BJ (cell line): ENCODE measurements at regions not wholly inside any gene's neighbourhood (a gene's known extent, or its start where the extent isn't known, plus 50 kb on each side); places are given as distances from the start of the nearest gene placed in this dataset.

Source experiments
- CTCF ChIA-PET: fragments of 350-600 bp; formaldehyde crosslinking; extraction: SDS; loops from one replicate; lab custom pipeline; 2021; ENCODE audit warnings: antibody characterized with exemption, inconsistent platforms; lab: Yijun Ruan, JAX
- POLR2A ChIA-PET: fragments of 300-600 bp; sonication (Branson Sonifier 250); formaldehyde crosslinking; extraction: SDS; loops from one replicate; lab custom pipeline; 2021; ENCODE audit warnings: antibody characterized with exemption; lab: Charles Lee
- DNase-seq: peaks from one replicate; pipeline ENCODE4 v3.0.0-alpha.2; 2011; ENCODE audit warnings: low read depth
- H3K27me3 ChIP-seq: 2 replicates; pipeline ENCODE4 v1.6.0; 2011; ENCODE audit warnings: low read length; ENCODE audit not compliant: control insufficient read depth, insufficient read depth
- H3K36me3 ChIP-seq: 2 replicates; pipeline ENCODE4 v1.5.1; 2011; ENCODE audit warnings: low read length; ENCODE audit not compliant: control insufficient read depth, insufficient read depth
- H3K4me3 ChIP-seq: 2 replicates; pipeline ENCODE4 v1.5.1; 2011; ENCODE audit warnings: low read depth, mild to moderate bottlenecking, control low read depth, low read length
- TF ChIP-seq, protein P1 (sequence below): IDR thresholded peaks from 2 replicates; pipeline ENCODE4 v1.5.1; 2011; ENCODE audit warnings: low read depth, mild to moderate bottlenecking, control low read depth, inconsistent platforms, low read length, moderate library complexity; ENCODE audit not compliant: insufficient read depth

DNA sequence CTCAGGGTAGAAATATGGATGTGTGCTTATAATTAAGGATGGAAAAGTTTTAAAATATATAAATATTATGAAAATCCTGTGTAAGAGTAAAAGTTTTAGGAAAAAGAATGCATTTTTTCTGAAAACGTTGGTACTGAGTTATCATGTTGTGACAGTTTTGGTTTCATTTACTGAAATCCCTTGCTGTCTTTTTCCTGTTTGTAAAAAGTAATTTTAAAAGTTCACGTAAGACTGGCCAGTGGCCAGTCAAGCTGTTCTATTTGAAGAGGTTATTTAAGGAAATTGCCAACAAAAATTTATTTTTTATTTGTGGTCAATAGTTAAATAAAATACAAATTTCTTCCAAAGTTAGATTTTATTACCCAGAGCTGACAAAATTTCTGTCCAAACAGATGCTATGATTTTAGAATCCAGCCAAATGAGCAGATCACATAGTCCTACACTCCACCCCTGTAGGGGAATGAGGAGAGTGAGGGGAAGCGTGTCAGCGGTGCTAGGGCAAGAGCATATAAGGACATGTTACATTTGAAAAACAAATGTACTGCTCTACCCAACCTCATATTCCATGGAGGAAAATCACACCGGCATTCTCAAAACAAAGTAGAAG, 297.8 kb upstream of the TFPI start:
- POLR2A ChIA-PET: no interaction called here
- Histone ChIP-seq H3K4me3 (no peak overlapping the region), H3K36me3 (no peaks in the 10 kb centered on the region), H3K27me3 (no peaks in the 10 kb centered on the region)
- no peak for DNase-seq
- TF ChIP-seq, protein P1, sequence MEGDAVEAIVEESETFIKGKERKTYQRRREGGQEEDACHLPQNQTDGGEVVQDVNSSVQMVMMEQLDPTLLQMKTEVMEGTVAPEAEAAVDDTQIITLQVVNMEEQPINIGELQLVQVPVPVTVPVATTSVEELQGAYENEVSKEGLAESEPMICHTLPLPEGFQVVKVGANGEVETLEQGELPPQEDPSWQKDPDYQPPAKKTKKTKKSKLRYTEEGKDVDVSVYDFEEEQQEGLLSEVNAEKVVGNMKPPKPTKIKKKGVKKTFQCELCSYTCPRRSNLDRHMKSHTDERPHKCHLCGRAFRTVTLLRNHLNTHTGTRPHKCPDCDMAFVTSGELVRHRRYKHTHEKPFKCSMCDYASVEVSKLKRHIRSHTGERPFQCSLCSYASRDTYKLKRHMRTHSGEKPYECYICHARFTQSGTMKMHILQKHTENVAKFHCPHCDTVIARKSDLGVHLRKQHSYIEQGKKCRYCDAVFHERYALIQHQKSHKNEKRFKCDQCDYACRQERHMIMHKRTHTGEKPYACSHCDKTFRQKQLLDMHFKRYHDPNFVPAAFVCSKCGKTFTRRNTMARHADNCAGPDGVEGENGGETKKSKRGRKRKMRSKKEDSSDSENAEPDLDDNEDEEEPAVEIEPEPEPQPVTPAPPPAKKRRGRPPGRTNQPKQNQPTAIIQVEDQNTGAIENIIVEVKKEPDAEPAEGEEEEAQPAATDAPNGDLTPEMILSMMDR: no peak
- CTCF ChIA-PET: no interaction called here

DNA sequence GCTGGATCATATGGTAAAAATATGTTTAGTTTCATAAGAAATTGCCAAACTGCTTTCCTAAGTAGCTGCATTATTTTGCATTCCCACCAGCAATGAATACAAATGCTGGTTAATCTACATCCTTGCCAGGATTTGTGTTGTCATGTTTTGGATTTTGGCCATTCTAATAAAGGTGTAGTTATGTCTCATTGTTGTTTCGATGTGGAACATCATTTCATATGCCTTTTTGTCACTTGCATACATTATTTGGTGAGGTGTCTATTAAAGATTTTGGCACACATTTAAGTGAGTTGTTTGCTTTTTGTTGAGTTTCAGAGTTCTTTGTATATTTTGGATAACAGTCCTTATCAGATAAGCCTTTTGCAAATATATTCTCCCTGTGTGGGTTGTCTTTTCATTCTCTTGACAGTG, 299.2 kb upstream of the TFPI start:
- ChIA-PET CTCF (interaction anchor here (0.6 kb wide), 1 partner anchor 267 kb away, joined by 3 read pairs; no protein-coding TSS in a partner anchor), POLR2A (no interaction called here)
- Histone ChIP-seq H3K4me3 (no peak overlapping the region), H3K36me3 (no peaks in the 10 kb centered on the region), H3K27me3 (no peaks in the 10 kb centered on the region)
- DNase-seq: no peak
- TF ChIP-seq, protein P1: no peak

DNA sequence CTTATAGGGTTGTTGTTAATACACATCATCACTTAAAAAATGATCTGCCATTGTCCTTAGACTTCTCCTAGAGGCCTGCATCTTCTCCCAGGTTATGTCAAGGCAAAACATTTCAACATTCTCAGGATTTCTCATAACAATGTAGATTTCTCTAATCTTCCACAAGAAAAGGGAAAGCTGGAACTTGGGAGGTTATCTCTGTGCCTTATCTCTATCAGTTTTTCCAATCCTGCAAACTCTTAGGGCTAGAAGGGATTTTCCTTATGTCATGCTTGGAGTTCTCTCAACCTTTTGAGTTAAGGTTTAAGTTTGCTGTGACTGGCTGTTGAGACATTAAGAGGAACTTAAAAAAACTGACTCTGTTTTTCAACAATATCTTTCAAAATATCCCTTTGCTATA, 300.6 kb upstream of the TFPI start:
- Histone ChIP-seq H3K36me3 (no peaks in the 10 kb centered on the region), H3K27me3 (no peaks in the 10 kb centered on the region), H3K4me3 (no peak overlapping the region)
- ChIA-PET CTCF (interaction anchor here (1.1 kb wide), 1 partner anchor 11 kb away, joined by 4 read pairs; no protein-coding TSS in a partner anchor), POLR2A (interaction anchor here (0.7 kb wide), 1 partner anchor 1128 kb away, joined by 17 read pairs; no protein-coding TSS in a partner anchor)
- DNase-seq: no peak
- TF ChIP-seq, protein P1: no peak

DNA sequence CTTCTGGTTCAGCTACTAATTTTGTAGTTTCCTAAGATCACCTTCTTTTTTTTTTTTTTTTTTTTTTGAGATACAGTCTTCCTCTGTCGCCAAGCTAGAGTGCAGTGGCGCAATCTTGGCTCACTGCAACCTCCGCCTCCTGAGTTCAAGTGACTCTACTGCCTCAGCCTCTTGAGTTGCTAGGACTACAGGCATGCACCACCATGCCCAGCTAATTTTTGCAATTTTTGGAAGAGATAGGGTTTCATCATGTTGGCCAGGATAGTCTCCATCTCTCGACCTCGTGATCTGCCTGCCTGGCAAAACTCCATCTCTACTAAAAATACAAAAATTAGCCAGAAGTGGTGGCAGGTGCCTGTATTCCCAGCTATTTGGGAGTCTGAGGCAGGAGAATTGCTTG, 301.5 kb upstream of the TFPI start:
- H3K36me3 ChIP-seq: no peaks in the 10 kb centered on the region
- CTCF ChIA-PET: interaction anchor here (0.7 kb wide), 1 partner anchor 513 kb away, joined by 3 read pairs; no protein-coding TSS in a partner anchor
- H3K4me3 ChIP-seq: no peak overlapping the region
- POLR2A ChIA-PET: interaction anchor here (0.7 kb wide), 1 partner anchor 1129 kb away, joined by 17 read pairs; no protein-coding TSS in a partner anchor
- TF ChIP-seq, protein P1: no peak
- no peaks in the 10 kb centered on the region for H3K27me3 ChIP-seq
- DNase-seq: no peak

DNA sequence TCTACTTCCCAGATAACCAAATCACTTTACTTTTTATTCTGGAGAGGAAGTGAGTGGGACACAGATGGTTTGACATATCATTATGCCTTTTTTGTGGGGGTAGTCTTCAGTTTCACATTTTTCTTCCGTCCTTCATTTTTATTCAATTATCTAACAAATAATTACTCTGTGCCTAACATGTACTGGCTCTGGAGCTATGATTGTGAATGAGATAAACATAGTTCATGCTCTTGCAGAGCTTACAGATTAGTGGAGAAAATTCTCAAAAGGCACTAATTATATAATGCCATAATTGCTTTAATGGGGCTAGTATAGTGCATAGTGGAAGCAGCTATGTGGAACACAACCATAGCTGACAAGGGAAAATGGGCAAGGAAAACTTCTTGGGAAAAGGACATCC, 303.6 kb upstream of the TFPI start:
- Histone ChIP-seq H3K27me3 (no peaks in the 10 kb centered on the region), H3K36me3 (no peaks in the 10 kb centered on the region), H3K4me3 (no peak overlapping the region)
- TF ChIP-seq, protein P1: no peak
- DNase-seq: no peak
- POLR2A ChIA-PET: no interaction called here
- CTCF ChIA-PET: interaction anchor here (0.6 kb wide), 1 partner anchor 22 kb away, joined by 3 read pairs; no protein-coding TSS in a partner anchor
